GM12878 (cell line): ENCODE measurements at regions not wholly inside any gene's neighbourhood (a gene's known extent, or its start where the extent isn't known, plus 50 kb on each side); places are given as distances from the start of the nearest gene placed in this dataset.

Experiments
- ATAC-seq: fragments of 200-7000 bp; cut with Tn5 transposase; 3 replicates; pipeline ENCODE4 v1.9.1; 2020; ENCODE audit warnings: mild to moderate bottlenecking, moderate library complexity
- BruUV-seq: library from RNA; stranded (reverse); fragments of 400-500 nt; replicated peaks from 2 replicates; lab custom pipeline; 2021; lab: Mats Ljungman, UMichigan
- CTCF ChIA-PET: fragments of 300-600 bp; sonication (Branson Sonifier 250); formaldehyde crosslinking; extraction: SDS; loops from one replicate; lab custom pipeline; 2021; ENCODE audit warnings: inconsistent platforms; lab: Yijun Ruan, JAX
- POLR2A ChIA-PET: fragments of 350-600 bp; formaldehyde crosslinking; extraction: SDS; loops from one replicate; lab custom pipeline; 2021; ENCODE audit warnings: inconsistent platforms; lab: Charles Lee
- RAD21 ChIA-PET: fragments of 300-600 bp; sonication (Branson Sonifier 250); formaldehyde crosslinking; loops from one replicate; lab custom pipeline; 2023; ENCODE audit warnings: antibody characterized with exemption; ENCODE audit not compliant: unreplicated experiment; lab: Charles Lee
- SMC1A ChIA-PET: fragments of 300-600 bp; sonication (Branson Sonifier 250); formaldehyde crosslinking; loops from one replicate; lab custom pipeline; 2023; ENCODE audit not compliant: unreplicated experiment, uncharacterized antibody; lab: Charles Lee
- DNase-seq: peaks from one replicate; pipeline ENCODE4 v3.0.0-alpha.2; 2011; ENCODE audit warnings: low read depth, low spot score
- FAIRE-seq: peaks from 3 replicates; lab custom pipeline; 2011; peaks lifted over from hg19 to GRCh38; lab: Jason Lieb, UNC
- H2AFZ ChIP-seq: 2 replicates; pipeline ENCODE4 v1.6.0; 2011; ENCODE audit warnings: low read depth, low read length, control low read depth; ENCODE audit not compliant: control insufficient read depth
- H3K27ac ChIP-seq: 2 replicates; pipeline ENCODE4 v1.5.1; 2011; ENCODE audit warnings: control low read depth; ENCODE audit not compliant: control insufficient read depth, insufficient read depth
- H3K27me3 ChIP-seq, 2 experiments: replicated peaks in 1 of 2; 2 replicates each; pipeline versions ENCODE4 v1.6.0 to v1.6.1; 2011; ENCODE audit warnings: low read length in 1 of 2; ENCODE audit not compliant: control insufficient read depth in 2 of 2, insufficient read depth in 2 of 2
- H3K36me3 ChIP-seq, 2 experiments: 2 replicates each; pipeline ENCODE4 v1.5.1; 2011; ENCODE audit warnings: low read length in 1 of 2; ENCODE audit not compliant: control insufficient read depth in 2 of 2, insufficient read depth in 2 of 2
- H3K4me1 ChIP-seq: 2 replicates; pipeline ENCODE4 v1.6.1; 2011; ENCODE audit warnings: mild to moderate bottlenecking, low read length, moderate library complexity, mixed read lengths; ENCODE audit not compliant: control insufficient read depth, insufficient read depth
- H3K4me2 ChIP-seq: 2 replicates; pipeline ENCODE4 v1.6.0; 2011; ENCODE audit warnings: control low read depth; ENCODE audit not compliant: control insufficient read depth, insufficient read depth
- H3K4me3 ChIP-seq: fragments of 200-600 bp; sonication (generic); 2 replicates; pipeline ENCODE4 v1.5.1; 2016
- H3K79me2 ChIP-seq: 2 replicates; pipeline ENCODE4 v1.6.0; 2011; ENCODE audit warnings: low read length; ENCODE audit not compliant: control insufficient read depth, insufficient read depth
- H3K9ac ChIP-seq: 2 replicates; pipeline ENCODE4 v1.8.0; 2011; ENCODE audit warnings: low read length, control low read depth, mixed read lengths; ENCODE audit not compliant: control insufficient read depth, insufficient read depth
- H3K9me3 ChIP-seq: replicated peaks from 3 replicates; pipeline ENCODE4 v1.5.1; 2011; ENCODE audit warnings: mild to moderate bottlenecking, low read length; ENCODE audit not compliant: control insufficient read depth, insufficient read depth
- H4K20me1 ChIP-seq: 2 replicates; pipeline ENCODE4 v1.6.0; 2011; ENCODE audit not compliant: control insufficient read depth, insufficient read depth
- CBX3 ChIP-seq: fragments of 200-600 bp; sonication (generic); IDR thresholded peaks from 2 replicates; pipeline ENCODE4 v1.6.1; 2016; ENCODE audit warnings: low read depth, borderline replicate concordance
- CEBPB ChIP-seq, 2 experiments: fragments of 150-350 bp in 1 of 2; IDR thresholded peaks; 2 replicates each; pipeline ENCODE4 v1.6.1; 2012 to 2014; ENCODE audit warnings: low read depth in 2 of 2, low read length in 2 of 2, borderline replicate concordance in 1 of 2, inconsistent platforms in 1 of 2
- FOXK2 ChIP-seq: fragments of 450-650 bp; IDR thresholded peaks from 2 replicates; pipeline ENCODE4 v1.6.1; 2017; ENCODE audit warnings: mild to moderate bottlenecking, moderate library complexity
- IKZF1 ChIP-seq: fragments of 450-650 bp; conservative IDR thresholded peaks from 2 replicates; pipeline ENCODE4 v1.6.1; 2017; ENCODE audit warnings: antibody characterized with exemption, mild to moderate bottlenecking
- SMARCA5 ChIP-seq: fragments of 450-650 bp; IDR thresholded peaks from 2 replicates; pipeline ENCODE4 v1.6.1; 2017; ENCODE audit warnings: mild to moderate bottlenecking
- TBL1XR1 ChIP-seq: IDR thresholded peaks from 2 replicates; pipeline ENCODE4 v1.6.1; 2012; ENCODE audit warnings: low read depth, low read length, improper control_type of control experiment
- WGBS: methylation state at CpG from one replicate; pipeline ENCODE4 v1.1.6; 2016; ENCODE audit warnings: low lambda C conversion rate; ENCODE audit not compliant: insufficient replicate concordance, insufficient coverage; ENCODE audit errors: missing lambda C conversion rate; 5-methylcytosine and 5-hydroxymethylcytosine counted together
- in situ Hi-C: fragments of 300-500 bp; cut with MboI; formaldehyde crosslinking; loops from 9 replicates; pipeline ENCODE4 v1.14.3; 2018; ENCODE audit warnings: mixed read lengths
- intact Hi-C: fragments of 100-400 bp; cut with micrococcal nuclease; formaldehyde crosslinking; loops from one replicate; pipeline ENCODE4 v1.14.2; 2022; ENCODE audit not compliant: unreplicated experiment
- TF ChIP-seq, protein P1 (sequence below): fragments of 450-650 bp; IDR thresholded peaks from 2 replicates; pipeline ENCODE4 v1.6.1; 2017; ENCODE audit warnings: mild to moderate bottlenecking
- TF ChIP-seq, protein P2 (sequence below): IDR thresholded peaks from 2 replicates; pipeline ENCODE4 v1.6.1; 2012; ENCODE audit warnings: low read depth, low read length, improper control_type of control experiment
- TF ChIP-seq, protein P3 (sequence below): fragments of 450-650 bp; formaldehyde crosslinking; IDR thresholded peaks from 2 replicates; pipeline ENCODE4 v1.4.0; 2022; ENCODE audit warnings: mild to moderate bottlenecking, moderate library complexity

DNA sequence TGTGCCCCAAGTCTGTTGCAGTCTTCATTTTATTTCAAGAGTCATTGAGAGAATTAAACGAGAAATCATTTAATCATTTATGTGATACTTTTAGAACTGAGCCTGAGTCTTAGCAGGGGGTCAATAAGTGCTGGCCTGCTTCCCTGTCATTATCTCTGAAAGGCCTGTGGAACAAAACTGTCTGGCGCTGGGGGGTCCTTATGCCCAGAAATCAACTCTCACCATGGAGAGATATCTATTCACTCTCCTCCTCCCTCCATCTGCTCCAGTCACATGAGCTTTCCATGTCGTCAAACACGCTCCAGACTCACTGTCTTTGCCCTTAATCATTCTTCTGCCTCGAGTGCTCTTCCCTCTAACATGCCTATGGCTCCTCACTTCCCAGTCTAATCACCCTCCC is 136.8 kb downstream of the ESM1 start:
- Histone ChIP-seq H3K4me3 (no peak overlapping the region), H3K79me2 (no peaks in the 10 kb centered on the region), H2AFZ (no peak overlapping the region), H3K9me3 (no peaks in the 10 kb centered on the region), H3K9ac (no peak overlapping the region), H3K4me2 (no peak overlapping the region), H4K20me1 (no peaks in the 10 kb centered on the region; the same call in 1 of the 2 replicates), H3K4me1 (no peaks in the 10 kb centered on the region), H3K36me3 (no peaks in the 10 kb centered on the region), H3K27me3 (no peaks in the 10 kb centered on the region), H3K27ac (no peak overlapping the region)
- CTCF ChIA-PET: no interaction called here
- SMC1A ChIA-PET: no interaction called here
- in situ Hi-C loops (no loop called here), intact Hi-C loops (no loop called here)
- no peak for DNase-seq
- 14% methylated on average over 5 of the region's 5 CpGs for WGBS
- RAD21 ChIA-PET: no interaction called here
- no peak for FAIRE-seq
- POLR2A ChIA-PET: no interaction called here
- ATAC-seq: no peak
- TF ChIP-seq, protein P1, sequence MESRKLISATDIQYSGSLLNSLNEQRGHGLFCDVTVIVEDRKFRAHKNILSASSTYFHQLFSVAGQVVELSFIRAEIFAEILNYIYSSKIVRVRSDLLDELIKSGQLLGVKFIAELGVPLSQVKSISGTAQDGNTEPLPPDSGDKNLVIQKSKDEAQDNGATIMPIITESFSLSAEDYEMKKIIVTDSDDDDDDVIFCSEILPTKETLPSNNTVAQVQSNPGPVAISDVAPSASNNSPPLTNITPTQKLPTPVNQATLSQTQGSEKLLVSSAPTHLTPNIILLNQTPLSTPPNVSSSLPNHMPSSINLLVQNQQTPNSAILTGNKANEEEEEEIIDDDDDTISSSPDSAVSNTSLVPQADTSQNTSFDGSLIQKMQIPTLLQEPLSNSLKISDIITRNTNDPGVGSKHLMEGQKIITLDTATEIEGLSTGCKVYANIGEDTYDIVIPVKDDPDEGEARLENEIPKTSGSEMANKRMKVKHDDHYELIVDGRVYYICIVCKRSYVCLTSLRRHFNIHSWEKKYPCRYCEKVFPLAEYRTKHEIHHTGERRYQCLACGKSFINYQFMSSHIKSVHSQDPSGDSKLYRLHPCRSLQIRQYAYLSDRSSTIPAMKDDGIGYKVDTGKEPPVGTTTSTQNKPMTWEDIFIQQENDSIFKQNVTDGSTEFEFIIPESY: no peak
- TF ChIP-seq IKZF1 (no peak), SMARCA5 (no peak), FOXK2 (no peak), CBX3 (no peak), TBL1XR1 (no peak), CEBPB (IDR thresholded peaks at IDR 0.05; ENCODE audit: borderline replicate concordance in 1 of 2, low read depth in 2 of 2, low read length in 2 of 2) (no peak)
- TF ChIP-seq, protein P2, sequence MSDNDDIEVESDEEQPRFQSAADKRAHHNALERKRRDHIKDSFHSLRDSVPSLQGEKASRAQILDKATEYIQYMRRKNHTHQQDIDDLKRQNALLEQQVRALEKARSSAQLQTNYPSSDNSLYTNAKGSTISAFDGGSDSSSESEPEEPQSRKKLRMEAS: no peak
- TF ChIP-seq, protein P3, sequence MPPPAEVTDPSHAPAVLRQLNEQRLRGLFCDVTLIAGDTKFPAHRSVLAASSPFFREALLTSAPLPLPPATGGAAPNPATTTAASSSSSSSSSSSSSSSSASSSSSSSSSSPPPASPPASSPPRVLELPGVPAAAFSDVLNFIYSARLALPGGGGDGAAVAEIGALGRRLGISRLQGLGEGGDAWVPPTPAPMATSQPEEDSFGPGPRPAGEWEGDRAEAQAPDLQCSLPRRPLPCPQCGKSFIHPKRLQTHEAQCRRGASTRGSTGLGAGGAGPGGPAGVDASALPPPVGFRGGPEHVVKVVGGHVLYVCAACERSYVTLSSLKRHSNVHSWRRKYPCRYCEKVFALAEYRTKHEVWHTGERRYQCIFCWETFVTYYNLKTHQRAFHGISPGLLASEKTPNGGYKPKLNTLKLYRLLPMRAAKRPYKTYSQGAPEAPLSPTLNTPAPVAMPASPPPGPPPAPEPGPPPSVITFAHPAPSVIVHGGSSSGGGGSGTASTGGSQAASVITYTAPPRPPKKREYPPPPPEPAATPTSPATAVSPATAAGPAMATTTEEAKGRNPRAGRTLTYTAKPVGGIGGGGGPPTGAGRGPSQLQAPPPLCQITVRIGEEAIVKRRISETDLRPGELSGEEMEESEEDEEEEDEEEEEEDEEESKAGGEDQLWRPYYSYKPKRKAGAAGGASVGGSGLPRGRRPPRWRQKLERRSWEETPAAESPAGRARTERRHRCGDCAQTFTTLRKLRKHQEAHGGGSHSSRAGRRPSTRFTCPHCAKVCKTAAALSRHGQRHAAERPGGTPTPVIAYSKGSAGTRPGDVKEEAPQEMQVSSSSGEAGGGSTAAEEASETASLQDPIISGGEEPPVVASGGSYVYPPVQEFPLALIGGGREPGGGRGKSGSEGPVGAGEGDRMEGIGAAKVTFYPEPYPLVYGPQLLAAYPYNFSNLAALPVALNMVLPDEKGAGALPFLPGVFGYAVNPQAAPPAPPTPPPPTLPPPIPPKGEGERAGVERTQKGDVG (CRISPR knock-in tag): no peak
- no TSS peak for BruUV-seq
